HuH-7 (cell line): ENCODE measurements at regions not wholly inside any gene's neighbourhood (a gene's known extent, or its start where the extent isn't known, plus 50 kb on each side); places are given as distances from the start of the nearest gene placed in this dataset.

ENCODE experiments used
- DNase-seq: peaks from one replicate; pipeline ENCODE4 v3.0.0; 2011; ENCODE audit warnings: low spot score

GRCh38 chr12:107349008-107349747 lies 255.8 kb upstream of the CRY1 start:
- no peak for DNase-seq

DNA sequence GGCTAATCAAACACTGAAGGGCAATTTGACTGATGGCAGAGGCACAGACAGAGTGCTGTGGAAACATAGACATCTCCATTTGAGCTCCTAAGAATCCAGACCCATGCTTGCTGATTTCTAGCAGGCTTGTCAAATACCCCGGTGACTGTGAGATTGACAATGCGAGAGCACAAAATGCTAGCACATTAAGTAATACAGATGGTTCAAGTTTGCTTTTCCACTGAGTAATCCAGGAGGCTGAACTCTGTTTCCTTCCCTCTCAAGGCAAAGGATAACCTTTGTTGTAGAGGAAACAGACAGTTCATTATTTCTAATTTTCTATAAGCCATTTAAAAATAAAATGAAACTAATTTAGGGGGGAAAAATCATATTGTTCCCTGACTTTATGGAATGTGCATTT lies 256.5 kb upstream of the CRY1 start:
- DNase-seq = no peak

DNA sequence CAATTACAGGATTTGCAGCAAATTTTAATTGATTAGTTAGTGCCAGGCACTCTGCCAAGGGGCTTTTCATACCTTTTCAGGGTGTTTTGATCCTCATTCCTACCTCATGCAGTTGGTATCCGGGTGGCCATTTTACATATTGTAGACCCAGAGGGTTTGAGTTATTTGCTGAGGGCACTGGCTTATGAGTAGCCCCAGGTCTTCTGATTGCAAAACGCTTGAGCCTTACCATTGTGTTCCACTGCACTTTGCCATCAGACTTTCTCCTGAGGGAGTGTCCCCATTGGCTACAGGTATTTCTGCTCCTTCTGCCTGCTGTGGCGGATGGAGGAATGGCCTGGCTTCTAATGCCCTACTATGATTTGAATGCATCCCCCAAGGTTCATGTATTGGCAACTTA lies 257.8 kb upstream of the CRY1 start:
- no peak for DNase-seq

DNA sequence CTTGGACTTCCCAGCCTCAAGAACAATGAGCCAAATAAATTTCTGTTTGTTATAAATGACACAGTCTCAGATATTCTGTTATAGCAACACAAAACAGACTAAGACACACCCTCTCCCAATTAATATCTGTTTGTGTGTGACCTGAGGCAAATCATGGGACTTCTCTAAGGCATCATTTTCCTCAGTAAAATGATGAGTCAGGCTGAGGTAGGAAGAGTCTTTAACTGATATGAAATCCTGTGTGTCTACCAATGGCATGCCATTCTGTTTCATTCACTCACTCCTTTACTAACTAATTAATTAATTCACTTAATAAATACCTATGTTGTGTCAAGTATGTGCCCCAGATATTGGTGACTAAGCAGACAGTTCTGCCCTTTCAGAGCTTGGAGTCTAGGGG lies 258.4 kb upstream of the CRY1 start:
- DNase-seq = no peak

DNA sequence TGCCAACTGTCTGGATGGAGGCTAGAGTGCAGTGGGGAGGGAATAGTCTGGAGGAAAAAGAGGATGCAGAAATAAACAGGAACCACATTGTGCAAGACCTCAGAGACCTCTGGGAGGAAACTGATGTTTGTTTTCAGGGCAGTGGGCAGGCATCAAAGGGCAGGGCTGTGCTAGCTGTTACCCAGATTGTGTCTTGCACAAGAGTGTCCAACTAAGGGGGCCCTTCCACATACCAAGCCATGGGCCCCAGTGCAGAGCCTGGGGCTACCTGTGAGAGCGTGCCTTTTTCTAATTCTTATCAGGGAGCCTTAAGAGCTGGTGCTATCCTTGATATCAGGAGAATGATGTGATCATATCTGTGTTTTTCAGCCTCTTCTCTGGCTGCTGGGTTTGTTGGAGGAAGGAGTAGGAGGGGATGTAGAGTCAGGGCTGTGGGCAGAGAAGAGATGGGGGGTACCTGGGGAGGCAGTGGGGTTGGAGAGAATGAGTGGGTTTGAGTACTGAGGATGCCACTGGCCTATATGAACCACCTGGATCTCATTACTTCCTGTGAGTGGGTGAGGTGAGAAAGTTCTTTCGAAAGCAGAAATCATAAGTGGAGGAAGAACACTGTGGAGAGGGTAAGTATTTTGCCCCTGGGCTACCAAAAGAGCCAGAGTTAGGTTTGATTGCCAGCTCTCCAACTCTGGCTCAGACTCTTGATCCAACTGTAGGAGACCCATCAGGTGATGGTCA lies 259.2 kb upstream of the CRY1 start:
- no peak for DNase-seq

DNA sequence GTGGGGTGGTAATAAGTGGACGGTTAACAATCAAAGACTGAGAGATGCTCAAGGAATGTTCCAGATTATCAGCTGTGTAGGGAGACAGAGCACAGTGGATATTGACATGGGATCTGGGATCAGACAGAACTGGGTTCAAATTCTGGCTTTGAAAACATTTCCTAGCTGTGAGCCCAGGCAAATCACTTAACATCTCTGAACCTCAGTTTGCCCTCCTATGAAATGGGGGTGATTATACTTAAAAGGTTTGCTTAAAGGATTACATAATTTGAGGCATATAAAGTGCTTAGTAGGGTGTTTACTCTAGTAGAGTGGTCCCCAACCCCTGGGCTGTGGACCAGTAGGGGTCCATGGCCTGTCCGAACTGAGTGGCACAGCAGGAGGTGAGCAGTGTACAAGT lies 260.0 kb upstream of the CRY1 start:
- no peak for DNase-seq

- DNase-seq = no peak
These were observed 261.7 kb upstream of the CRY1 start for GRCh38 chr12:107355004-107355565.

GRCh38 chr12:107355612-107356011 lies 262.3 kb upstream of the CRY1 start:
- DNase-seq = no peak

GRCh38 chr12:107356266-107356936 lies 263.1 kb upstream of the CRY1 start:
- no peak for DNase-seq

DNA sequence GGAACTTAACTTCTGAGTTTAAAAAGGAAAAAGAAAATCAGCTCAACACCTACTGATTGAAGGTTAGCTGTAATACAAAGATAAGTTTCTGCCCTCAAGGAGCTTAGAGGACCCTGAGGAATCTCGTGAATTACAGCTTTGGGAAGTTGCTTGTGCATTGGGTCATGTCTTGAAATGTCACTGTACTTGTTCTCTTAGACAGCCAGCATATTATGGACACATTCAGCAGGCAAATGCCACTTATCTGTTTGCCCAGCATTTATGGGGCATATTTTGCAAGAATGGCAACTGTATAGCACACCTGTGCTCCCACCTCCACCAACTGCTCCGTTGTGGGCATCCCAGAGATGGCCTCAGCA lies 263.6 kb upstream of the CRY1 start:
- DNase-seq = no peak

GRCh38 chr12:107359382-107359781 lies 266.0 kb upstream of the CRY1 start:
- DNase-seq = no peak

DNA sequence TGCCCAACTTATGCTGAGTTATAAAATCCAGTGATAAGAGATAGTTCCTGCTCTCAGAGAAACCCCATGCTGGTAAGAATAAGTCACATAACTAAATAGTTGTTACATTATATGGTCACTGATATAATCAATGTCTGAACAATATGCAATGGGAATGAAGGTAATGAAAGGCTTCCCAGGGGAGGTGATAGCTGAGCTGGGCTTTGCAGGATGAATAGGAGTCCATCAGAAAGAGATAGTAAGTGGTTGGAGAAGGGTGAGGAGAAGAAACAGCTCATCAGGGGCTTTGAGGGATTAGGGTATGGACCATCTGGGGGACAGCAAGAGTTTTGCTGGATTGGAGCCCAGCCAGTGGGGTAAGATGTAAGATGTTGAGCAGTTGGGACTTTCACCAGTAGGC lies 266.7 kb upstream of the CRY1 start:
- no peak for DNase-seq

DNA sequence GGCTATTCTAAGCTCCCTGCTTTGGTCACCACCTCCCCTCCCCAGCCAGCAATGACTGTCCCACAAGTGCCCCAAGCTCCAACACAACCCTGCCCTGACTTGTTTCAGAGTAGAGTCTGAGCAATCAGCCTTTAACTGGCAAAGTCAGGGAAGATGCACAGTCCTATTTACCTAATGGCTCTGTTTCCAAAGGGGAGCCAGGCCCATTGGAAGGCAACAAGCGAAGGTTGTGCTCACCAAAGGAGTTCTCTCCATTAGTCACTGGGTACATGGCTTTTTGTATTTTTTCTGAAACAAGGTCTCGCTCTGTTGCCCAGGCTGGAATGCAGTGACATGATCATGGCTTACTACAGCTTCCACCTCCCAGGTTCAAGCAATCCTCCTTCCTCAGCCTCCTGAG lies 267.1 kb upstream of the CRY1 start:
- no peak for DNase-seq

GRCh38 chr12:107361970-107362369 lies 268.6 kb upstream of the CRY1 start:
- DNase-seq = no peak

DNA sequence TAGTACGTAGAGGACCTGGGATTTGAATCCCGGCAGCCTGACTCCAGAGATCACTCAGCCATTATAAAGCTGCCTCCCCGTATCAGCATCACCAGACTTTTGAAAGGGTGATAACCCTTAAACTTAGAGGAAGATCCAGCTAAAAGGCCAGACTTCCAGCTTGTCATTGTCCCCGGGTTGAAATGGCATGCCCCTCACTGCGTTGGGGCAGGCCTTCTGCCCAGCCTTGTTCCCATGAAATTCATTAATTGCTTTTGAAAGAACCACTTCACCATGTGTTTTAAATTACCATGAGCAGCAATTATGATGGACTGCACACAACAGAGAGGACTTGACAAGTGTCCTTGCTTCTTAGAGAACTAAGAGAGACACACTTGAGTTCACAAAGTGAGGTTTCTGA lies 269.6 kb upstream of the CRY1 start:
- no peak for DNase-seq

DNA sequence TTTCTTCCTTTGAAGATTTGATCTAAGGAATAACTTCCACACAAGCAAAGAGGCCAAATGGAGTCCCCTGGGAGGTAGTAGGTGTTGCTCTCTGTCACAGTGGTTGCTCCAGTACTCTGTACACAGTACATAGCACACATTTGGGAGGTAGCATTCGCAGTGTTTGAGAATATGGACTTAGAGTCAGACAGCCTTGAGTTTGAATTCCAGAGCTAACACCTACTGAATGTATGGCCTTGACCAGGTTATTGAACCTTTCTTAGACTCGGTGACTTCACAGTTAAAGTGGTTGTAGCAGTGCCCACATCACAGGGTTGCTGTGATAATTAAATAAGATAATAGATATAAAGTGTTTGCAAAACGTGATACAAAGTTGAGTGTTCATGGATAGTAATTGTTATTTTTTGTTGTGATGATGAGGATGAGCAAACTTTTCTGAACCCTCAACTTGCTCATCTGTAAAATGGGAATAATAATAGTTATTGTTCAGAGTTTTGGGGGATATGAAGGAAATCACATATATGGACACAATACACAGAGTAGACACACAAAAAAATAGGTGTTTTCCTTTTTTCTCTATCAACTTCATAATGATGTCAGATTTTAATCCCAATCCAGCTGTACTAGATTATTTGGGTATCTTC lies 271.6 kb upstream of the CRY1 start:
- no peak for DNase-seq

- no peak for DNase-seq
These were observed 272.4 kb upstream of the CRY1 start for GRCh38 chr12:107365703-107366102.

- DNase-seq = no peak
These were observed 273.0 kb upstream of the CRY1 start for GRCh38 chr12:107366322-107366721.

- DNase-seq = no peak
These were observed 275.2 kb upstream of the CRY1 start for GRCh38 chr12:107368586-107368985.

DNA sequence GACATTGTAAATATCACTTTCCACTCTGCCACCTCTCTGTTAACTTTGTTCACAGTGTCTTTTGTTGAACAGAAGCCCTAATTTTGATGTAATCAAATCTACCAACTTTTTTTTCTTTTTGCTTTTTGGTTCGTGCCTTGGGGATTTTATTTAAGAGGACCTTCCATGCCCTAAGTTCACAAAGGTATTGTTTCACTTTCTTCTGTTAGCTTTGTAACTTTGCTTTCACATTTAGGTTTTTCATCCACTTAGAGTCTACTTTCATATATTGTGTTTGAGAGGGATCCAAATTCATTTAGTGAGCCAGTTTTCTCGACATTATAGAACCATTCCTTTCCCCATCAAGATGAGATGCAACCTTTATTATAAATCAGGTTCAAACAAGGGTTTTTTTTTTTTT lies 275.7 kb upstream of the CRY1 start:
- DNase-seq = no peak

DNA sequence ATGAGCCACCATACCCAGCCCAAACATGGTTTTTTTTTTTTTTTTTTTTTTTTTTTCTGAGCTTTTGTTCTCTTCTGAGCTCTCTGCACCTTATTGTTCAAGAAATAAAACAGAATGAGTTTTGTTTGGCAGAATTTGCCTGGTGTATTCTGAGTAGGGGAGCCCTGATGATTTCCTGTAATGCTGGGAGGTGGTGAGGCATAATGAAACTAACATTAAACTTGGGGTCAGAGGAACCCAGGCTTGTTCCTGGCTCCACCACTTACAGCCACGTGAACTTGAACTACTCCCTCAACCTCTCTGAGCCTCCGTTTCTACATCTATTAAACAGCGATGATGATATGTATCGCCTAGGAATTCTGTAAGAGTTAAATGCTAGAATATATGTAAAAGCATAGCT lies 276.3 kb upstream of the CRY1 start:
- no peak for DNase-seq

DNA sequence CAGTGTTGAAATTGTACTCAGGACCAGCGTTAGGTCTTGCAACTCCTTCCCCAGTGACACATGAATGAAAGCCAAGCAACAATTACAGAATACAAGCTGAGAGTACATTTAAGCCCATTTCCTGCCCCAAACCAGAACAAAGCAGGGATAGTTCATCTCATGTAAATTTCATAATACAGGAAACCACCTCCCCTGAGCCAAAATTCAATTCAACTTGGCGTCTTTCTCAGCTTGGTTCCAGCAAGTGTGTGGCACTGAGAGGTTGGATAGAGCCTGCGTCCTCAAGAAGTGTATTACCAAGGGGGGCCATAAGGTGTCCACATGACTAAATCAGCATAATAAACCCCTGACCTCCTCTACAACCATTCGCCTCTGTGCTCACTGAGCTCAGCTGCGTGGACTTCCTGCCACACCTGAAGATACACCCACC lies 278.9 kb upstream of the CRY1 start:
- DNase-seq = no peak
